Left renal pelvis (tissue), 4 donors: ENCODE measurements at regions not wholly inside any gene's neighbourhood (a gene's known extent, or its start where the extent isn't known, plus 50 kb on each side); places are given as distances from the start of the nearest gene placed in this dataset.

Experiments
- DNase-seq, 4 donors: peaks; one replicate each; pipeline ENCODE4 v3.0.0-alpha.2; 2013; ENCODE audit warnings: low read depth in 4 of 4, low spot score in 3 of 4

DNA sequence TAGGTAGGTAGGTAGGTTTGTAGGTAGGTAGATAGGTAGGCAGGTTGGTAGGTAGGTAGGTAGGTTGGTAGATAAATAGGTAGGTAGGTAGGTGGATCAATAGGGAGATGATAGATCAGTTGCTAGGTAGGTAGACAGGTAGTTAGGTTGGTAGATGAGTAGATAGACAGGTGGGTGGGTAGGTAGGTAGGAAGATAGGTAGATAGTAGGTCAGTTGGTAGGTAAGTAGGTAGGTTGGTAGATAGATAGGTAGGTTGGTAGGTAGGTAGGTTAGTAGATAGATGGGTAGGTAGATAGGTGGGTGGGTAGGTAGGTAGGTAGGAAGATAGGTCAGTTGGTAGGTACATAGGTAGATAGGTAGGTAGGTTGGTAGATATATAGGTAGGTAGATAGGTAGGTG is 72.0 kb upstream of the PDE10A start:
- DNase-seq: no peak

DNA sequence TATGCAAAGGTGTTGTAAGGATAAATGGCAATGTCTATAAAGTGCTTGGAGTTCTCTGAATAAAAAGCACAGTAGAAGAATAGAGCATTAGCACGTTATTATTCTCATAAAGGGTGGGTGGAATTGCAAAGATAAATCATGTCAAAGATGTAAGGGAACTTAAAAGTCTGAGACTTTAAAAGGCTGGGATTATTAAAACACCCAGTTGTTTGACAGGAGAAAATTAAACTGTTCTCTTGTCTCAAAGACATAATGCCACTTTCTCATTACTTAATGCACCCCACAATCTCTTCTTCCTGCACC is 70.4 kb upstream of the PDE10A start:
- no peak for DNase-seq

DNA sequence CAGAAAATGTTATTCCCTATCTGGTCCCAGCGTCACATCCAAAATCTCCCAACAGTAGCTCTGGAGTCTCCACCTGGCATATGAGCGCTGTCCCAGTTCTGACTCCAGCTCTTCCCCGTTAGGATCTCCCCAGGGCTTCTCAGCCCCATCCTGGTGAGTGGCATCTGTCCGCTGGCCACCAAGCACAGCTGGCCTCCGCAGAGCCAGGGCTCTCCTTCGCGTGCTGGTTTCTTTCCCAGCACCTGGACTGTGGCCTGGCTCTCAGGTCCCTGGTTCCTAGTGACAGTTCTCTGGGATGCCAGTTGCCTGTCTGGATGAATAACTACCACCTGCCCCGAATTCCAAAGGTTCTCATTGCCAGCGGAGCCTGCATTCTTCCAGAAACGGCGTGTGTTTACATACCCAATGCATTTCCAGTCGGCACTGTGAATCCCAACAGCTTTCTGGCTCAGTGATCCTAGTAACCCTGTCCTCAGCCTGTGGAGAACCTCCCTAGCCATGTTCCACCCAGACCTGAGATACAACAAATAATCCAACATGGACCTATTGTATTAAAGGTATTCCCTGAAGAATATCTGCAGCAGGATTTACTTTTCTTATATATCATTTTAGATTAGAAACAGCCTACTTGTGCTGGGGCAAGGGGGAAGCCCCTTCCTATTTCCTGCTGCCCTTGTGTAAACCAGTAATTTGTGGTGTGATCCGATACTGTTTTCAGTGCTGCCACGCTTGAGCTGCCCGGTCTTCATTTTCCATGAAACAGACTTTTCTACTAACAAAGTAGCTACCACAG is 69.9 kb upstream of the PDE10A start:
- peak in 1 of 4 donors; percentile 28 for DNase-seq

DNA sequence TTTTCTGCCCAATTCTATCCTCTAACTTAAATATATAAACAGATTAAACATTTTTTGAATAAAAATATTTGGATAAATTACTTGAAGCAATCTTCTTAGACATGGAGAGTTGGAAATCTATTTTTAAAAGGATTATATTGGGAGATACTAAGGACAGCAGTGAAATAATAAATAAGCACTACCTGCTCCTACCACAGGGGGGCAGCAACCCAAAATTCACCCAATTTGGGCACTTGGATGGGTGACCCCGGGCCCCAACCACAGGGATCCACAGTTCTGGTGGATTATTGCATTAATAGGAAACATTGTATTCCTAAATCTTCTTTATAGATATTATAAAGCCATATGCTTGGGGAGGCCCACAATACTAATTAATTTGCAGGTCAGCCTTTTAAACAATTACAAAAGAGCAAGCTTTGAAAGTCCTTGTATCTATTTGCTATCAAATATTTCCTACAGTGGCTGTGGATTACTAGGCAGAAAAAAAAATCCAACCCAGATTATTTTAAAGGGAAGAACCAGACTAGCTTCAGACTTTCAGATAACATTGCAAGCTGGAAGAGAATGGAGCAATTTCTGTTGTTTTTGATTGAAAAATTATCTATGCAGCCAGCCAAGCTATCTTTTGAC is 66.4 kb upstream of the PDE10A start:
- no peak for DNase-seq

DNA sequence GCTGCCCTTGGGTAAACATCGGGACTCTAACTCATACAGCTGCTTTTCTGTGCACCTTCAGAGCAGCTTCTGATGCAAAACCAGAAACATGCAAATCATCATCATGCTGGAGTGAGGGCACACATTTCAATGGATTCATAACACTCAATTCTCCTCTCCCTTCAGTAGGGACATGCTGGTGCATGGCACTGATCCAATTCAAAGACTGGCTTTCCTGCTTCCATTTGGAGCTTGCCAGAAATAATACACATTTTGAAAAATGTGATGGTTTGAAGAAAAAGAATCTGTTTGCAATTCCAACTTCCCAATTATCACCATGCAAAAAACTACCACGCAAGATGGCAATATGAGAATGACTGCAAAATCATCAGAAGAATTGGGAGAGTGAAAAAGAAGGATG is 65.2 kb upstream of the PDE10A start:
- no peak for DNase-seq

DNA sequence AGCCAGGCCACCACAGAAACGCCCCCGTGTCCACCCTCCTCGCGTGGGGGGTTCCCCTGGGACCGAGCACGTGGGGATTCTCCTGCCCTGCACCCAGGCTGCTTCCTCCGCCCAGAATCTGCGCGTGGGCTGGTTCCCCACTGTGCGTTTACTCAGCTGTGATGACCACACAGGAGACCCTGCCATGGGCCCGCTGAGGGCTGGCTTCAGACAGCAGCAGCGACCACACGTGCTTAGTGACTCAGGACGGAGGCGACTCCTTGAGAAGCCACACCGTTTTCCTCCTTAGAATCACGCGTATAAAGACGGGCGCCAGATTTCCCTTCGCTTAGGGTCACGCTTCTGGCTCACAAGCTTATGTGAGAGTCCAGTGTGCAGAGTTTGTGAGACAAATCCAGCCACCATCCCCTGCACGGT is 63.9 kb upstream of the PDE10A start:
- no peak for DNase-seq

DNA sequence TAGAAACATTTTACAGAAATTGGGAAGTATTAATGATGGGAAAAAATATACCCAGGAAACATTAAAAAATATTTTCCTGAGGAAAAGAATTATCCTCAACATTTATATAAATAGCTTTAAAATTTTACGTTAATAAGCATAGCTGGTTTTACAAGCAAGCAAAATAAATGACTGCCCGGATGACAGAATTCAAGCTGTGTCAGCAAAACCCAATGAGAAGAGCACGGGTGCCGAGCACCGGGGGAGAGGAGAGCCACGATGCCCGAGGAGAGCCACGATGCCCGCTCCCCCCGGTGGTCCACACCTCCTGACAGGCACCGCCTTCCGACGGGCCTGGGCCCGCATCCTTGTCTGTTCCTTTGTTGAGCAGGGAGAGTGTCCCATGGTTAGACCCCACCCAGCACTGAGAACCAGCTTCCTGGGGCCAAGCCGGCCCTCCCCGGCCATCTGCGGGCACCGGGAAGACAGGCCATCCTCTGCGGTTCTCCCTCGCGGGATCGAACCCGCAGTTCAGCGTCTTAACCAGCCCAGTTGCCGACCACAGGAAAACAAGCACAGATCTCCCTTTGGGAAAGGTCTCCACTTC is 63.3 kb upstream of the PDE10A start:
- no peak for DNase-seq

DNA sequence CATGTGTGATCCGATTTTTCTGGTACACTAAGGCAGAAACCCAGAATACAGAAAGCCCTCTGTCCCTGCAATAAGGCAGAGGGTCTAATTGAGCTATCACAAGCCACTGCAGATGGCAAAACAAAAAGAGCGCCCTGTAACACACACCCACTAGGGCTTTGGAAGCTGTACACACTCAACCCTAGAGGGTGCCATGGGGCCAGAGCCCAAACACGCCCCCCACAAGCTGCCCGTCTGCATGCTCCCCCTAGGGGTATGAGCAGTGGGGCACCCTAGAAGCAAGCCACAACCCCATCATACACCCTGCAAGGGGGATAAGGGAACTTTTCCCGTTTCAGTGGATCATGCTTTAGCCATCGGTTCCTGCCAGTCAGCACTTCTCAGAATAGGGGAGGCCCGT is 62.2 kb upstream of the PDE10A start:
- no peak for DNase-seq

DNA sequence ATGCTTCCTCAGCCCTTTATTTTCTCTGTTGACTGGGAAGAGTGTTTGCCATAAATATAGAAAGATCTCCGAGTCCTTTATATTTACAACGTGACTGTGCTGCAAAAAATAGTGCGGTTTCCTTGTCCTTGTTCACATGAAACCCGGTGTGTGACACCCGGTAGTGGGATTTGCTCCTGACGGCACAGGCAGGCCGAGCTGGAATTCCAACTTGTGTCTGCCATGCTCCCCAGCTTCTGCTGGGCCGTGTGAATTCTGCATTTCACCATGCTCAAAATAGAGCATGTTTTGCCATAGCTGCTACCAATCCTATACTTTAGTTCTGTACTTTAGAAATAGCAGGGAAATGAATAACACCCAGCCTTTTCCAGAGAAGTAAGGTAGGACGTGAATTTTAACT is 60.3 kb upstream of the PDE10A start:
- no peak for DNase-seq

DNA sequence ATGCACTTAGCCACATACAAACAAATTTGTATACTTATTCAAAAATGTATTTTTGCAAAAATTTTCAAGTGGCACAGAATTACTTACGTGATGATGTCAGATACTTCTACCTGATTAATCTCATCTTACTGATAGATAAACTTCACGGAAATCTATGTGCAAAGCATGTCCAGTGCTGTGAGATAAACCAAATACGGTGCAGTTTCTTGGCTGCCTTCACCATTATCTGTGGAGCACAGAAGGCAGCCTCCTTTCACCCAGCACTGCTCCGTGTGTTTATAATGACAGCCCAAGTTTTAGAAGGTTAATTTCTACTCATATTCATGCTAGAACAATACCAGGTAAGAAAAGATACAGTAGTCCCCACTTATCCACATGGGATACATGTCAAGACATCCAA is 59.0 kb upstream of the PDE10A start:
- no peak for DNase-seq

DNA sequence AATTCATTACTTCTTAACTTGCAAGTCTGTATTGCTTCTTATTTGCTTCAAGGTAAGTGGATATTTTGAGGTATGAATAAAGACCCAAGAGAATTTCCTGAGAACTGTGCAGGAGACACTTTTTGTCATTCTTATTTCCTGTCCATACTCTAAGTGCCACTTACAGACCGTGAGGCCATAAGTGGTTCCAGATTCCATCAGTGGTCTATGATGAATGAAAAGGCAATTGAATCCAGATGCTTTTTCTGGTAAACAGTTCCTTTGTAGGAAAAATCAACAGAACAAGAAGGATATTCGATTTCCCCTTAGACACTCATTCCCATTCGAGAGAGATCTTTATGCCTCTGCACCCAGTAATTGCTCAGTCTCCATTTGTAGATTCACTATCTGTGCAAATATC is 58.3 kb upstream of the PDE10A start:
- DNase-seq: no peak

DNA sequence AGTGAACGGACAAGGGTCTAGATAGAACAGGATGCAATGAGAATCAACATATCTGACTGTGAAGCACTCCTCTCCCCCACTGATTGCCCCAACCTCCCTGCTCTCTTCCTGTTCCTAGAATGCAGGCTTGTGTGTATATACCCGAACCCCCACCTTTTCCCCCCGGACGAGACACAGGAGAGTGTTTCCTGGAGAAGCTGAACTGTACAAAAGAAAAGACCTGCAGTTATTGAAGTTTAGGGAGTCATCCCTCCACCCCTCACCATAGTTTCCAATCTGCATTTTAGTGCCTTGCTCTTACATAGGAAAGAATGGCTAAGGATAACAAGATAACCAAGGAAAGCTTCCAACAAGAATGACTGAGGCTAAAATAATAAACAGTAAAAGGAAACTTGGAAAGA is 55.5 kb upstream of the PDE10A start:
- no peak for DNase-seq

DNA sequence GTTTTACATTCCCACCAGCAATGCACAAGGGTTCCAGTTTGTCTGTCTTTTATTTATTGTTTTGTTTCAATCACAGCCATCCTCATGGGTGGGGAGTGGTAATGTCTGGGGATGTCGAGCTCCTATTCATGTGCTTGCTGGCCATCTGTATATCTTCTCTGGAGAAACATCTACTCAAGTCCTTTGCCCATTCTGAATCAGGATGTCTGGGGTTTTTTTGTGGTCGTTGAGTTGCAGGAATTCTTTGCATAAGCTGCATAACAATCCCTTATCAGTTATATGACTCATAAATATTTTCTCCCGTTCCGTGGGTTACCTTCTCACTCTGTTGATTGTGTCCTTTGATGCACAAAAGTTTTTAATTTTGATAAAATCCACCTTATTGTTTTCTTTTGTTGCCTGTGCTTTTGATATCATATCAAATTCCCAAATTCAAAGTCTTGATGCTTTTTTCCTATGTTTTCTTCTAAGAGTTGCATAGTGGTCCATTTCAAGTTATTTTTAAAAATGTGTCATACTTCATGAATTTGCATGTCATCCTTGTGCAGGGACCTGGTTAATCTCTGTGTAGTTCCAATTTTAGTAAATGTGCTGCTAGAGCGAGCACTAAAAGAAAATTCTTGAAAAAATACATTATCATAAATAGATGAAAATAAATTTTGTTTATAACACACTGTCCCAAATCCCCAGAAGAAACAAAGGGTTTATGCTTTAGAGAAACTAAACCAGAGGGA is 54.9 kb upstream of the PDE10A start:
- no peak for DNase-seq

DNA sequence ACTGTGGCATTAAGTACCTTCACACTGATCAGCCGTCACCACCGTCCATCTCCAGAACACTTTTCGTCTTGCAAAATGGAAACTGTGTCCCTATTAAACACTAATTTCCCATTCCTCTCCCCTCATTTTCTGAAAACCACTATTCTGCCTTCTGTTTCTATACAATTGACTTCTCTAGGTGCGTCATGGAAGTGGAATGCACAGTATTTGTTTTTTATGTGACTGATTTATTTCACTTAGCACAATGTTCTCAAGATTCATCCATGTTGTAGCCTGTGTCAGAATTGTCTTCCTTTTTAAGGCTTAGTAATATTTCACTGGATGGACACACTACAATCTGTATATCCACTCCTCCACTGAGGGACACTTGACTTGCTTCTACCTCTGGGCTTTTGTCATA is 53.8 kb upstream of the PDE10A start:
- DNase-seq: no peak

DNA sequence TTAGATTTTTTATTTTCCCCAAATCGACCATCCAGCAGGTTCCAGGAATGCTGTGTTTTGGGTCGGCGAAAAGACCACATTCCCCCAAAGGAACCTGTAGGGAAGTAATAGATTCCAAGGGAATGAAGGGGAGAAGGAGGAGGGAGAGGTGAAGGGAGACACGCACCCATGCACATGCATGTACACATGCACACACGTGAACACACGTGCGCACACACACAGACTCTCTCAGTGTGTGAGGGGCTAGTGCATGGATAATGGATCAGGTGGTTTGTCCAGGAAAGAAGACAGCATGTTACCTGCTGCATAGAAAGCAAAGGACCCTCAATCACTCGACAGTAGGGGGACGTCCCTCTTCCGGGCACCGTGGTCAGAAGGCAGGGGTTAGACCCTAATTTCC is 52.4 kb upstream of the PDE10A start:
- no peak for DNase-seq

DNA sequence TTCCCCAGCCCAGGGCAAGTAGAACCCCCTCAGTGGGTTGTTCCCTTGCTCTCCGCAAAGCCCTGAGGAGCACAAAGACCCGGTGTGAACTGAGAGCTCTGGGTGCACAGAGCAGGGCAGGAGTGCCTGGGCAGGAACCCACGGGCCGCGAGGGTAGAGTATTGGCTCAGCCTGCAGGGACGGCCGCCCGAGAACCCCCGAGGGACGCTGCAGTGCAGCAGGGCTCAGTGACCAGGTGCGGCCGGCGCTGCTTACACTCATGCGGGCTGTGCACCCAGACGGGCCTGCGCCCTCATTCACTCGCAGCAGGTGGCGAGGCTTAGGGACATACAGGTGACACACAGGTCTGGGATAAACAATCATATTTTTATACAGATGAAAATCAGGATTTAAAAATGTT is 51.9 kb upstream of the PDE10A start:
- no peak for DNase-seq

DNA sequence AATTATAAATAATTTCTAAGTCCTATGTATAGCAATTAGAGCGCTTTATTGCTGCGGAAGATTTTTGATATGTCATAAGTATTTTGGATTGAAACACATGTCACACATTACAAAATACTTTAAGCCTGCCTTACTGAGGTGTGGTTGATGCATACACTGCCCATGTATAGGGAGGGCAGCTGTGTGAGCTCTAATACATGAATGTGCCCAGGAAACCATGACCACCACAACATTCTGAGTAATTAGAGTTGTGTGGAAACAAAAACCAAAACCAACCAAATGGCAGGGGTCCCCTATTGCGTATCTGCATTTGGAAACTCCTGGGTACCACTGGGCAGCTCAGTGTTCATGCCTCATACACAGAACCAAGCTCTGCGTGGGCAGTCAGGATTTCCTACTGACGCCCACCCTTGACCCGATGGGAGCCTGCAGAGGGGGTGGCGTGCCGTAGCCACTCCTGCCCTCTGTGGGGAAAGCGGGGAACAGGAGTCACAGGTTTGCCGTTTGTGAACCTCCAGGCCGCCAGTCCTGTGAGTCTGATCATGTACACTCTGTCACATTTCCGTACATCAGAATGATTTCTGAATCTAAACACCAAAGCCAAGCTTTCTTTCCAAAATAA is 50.9 kb upstream of the PDE10A start:
- no peak for DNase-seq
